Brain microvascular endothelial cell (primary cell): ENCODE measurements at regions not wholly inside any gene's neighbourhood (a gene's known extent, or its start where the extent isn't known, plus 50 kb on each side); places are given as distances from the start of the nearest gene placed in this dataset.

Source experiments
- DNase-seq: peaks from one replicate; pipeline ENCODE4 v3.0.0-alpha.2; 2020
- H3K27ac ChIP-seq: fragments of 250-450 bp; sonication (Bioruptor Pico); 2 replicates; pipeline ENCODE4 v1.5.1; 2020; ENCODE audit warnings: mild to moderate bottlenecking, moderate library complexity
- H3K27me3 ChIP-seq: fragments of 250-450 bp; sonication (Bioruptor Pico); replicated peaks from 2 replicates; pipeline ENCODE4 v1.5.1; 2020; ENCODE audit warnings: mild to moderate bottlenecking
- H3K36me3 ChIP-seq: fragments of 250-450 bp; sonication (Bioruptor Pico); replicated peaks from 2 replicates; pipeline ENCODE4 v1.5.1; 2020; ENCODE audit warnings: mild to moderate bottlenecking
- H3K4me3 ChIP-seq: 2 replicates; pipeline ENCODE4 v1.5.1; 2011; ENCODE audit warnings: low read depth, mild to moderate bottlenecking, control low read depth, low read length, moderate library complexity
- in situ Hi-C: cut with HindIII; loops from 2 replicates; pipeline ENCODE4 v1.10.0; 2017; ENCODE audit warnings: low sequenced_read_pairs, low pct_ligation_motif_present
- TF ChIP-seq, protein P1 (sequence below): IDR thresholded peaks from 2 replicates; pipeline ENCODE4 v1.5.1; 2011; ENCODE audit warnings: low read depth, mild to moderate bottlenecking, moderate library complexity, low read length, control low read depth, inconsistent platforms; ENCODE audit errors: missing control alignments

DNA sequence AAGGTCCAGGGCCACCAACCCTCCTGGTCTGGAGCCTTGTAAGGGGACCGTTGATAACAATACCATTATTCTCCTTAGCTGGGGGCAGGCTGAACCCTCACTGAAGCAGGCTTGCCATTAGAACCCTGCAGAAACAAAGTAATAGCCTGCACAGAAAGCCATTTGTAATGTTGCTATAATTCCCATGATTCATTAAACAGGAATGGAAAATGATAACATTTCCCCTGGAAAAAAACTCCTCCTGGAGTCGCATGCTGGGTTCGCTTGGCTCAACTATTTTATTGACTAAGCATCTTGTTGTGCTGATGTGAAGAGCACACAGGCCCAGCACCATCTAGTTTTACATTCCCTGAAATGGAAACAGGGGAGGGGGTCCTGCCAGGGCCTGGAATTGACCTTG is 155.6 kb upstream of the CSF3R start:
- no peak overlapping the region for H3K4me3 ChIP-seq
- DNase-seq: peak; percentile 16
- in situ Hi-C loops: no loop called here
- TF ChIP-seq, protein P1, sequence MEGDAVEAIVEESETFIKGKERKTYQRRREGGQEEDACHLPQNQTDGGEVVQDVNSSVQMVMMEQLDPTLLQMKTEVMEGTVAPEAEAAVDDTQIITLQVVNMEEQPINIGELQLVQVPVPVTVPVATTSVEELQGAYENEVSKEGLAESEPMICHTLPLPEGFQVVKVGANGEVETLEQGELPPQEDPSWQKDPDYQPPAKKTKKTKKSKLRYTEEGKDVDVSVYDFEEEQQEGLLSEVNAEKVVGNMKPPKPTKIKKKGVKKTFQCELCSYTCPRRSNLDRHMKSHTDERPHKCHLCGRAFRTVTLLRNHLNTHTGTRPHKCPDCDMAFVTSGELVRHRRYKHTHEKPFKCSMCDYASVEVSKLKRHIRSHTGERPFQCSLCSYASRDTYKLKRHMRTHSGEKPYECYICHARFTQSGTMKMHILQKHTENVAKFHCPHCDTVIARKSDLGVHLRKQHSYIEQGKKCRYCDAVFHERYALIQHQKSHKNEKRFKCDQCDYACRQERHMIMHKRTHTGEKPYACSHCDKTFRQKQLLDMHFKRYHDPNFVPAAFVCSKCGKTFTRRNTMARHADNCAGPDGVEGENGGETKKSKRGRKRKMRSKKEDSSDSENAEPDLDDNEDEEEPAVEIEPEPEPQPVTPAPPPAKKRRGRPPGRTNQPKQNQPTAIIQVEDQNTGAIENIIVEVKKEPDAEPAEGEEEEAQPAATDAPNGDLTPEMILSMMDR: no peak
- no peaks in the 10 kb centered on the region for H3K36me3 ChIP-seq
- no peak overlapping the region for H3K27ac ChIP-seq
- H3K27me3 ChIP-seq: no peaks in the 10 kb centered on the region

DNA sequence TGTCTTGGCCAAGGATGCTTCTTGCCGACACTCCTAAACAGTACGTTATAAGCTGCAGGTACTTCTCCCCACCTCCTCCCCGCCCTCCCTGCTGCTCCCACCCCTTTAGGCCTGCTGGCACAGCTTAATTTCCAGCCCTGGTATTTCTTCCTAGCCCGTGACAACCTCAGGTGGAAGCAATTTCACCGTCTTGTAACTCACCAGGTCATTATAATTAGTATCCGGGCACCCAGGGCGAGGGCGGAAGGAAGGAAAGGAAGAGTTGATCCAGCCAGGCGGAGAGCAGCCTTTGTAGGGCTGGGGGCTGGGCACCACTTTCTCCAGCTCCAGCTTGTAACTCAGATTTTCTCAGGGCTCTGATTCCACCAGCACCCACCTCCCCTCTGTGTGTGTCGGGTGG is 153.5 kb upstream of the CSF3R start:
- Histone ChIP-seq H3K27ac (no peak overlapping the region), H3K36me3 (no peaks in the 10 kb centered on the region), H3K27me3 (no peaks in the 10 kb centered on the region), H3K4me3 (no peak overlapping the region)
- in situ Hi-C loops: no loop called here
- TF ChIP-seq, protein P1: no peak
- no peak for DNase-seq

DNA sequence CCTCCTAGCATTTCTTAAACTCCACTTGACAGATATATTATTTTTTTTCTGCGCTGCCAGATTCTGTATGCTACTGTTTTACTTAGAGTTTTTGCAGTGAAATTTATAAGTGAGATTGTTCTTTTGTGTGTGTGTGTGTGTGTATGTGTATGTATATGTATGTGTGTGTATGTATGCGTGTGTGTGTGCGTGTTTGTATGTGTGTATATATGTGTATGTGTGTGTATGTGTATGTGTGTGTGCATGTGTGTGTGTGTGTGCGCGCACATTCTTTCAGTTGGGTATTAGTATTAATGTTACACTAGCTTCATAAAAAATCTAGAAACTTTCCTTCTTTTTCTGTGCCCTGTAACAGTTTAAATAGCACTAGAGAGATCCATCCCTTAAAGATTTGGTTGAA is 152.6 kb upstream of the CSF3R start:
- H3K27me3 ChIP-seq: no peaks in the 10 kb centered on the region

DNA sequence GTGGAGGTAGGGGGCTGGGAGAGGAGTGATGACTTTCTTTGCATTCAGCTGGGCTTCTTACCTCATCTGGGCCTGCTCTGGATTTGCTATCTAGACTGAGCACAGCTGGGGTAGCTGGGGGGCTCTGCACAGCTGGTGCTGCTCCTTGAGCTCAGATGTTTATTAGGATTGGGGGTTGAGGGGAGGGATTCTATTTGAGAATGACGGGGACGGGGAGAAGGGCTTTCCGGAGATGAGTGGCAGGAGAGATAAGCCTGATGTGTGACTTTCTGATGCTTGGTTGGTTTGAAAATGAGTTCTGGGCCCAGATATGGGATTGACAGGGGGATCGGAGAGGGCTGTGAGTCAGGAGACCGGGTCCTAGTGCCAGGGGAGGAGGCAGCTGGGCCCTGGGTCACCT is 146.1 kb upstream of the CSF3R start:
- Histone ChIP-seq H3K4me3 (no peak overlapping the region), H3K27me3 (no peaks in the 10 kb centered on the region), H3K36me3 (no peaks in the 10 kb centered on the region), H3K27ac (no peak overlapping the region)
- no peak for DNase-seq
- TF ChIP-seq, protein P1: no peak
- in situ Hi-C loops: no loop called here

More for the DNA sequence above, 152.6 kb upstream of the CSF3R start:
- H3K4me3 ChIP-seq: no peak overlapping the region
- DNase-seq: no peak
- in situ Hi-C loops: no loop called here
- H3K36me3 ChIP-seq: no peaks in the 10 kb centered on the region
- TF ChIP-seq, protein P1: no peak
- no peak overlapping the region for H3K27ac ChIP-seq

DNA sequence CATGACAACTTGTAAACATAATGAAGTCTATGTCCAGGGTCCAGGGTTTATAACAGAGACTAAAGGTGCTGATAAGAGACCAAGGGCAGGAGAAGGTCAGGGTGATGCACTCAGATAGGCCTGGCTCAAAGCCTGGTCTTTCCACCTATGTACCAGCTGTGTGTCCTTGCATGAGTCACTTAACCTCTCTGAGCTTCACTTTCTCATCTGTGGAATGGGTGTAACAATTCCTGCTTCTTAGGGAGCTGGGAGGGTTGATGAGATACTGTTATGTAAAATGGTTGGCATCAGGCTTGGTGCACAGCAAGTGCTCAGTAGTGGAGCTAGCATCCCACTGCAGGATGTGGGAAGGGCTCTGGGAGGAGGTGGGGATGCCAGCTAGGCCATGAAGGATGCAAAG is 143.7 kb upstream of the CSF3R start:
- no peak overlapping the region for H3K27ac ChIP-seq
- no peaks in the 10 kb centered on the region for H3K36me3 ChIP-seq
- no peaks in the 10 kb centered on the region for H3K27me3 ChIP-seq
- H3K4me3 ChIP-seq: no peak overlapping the region
- in situ Hi-C loops: no loop called here
- TF ChIP-seq, protein P1: no peak
- DNase-seq: no peak

DNA sequence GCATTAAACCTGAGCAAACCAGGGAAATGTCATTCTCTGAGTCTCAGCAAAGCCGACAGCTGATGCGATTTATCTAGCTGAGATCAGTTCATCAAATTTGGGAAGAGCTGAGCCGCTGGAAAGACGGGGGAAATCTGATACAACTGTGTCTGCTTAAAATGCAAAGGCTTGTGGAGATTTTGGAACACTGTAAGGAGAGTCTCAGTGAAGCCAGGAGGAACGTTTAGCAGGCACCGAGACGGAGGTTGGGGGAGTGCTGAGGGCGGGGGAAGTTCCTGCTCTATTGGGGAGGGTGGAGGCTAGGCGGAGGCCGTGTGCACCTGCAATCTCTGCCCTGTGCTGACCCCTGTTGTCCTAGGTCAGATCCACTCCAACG is 143.2 kb upstream of the CSF3R start:
- H3K36me3 ChIP-seq: no peaks in the 10 kb centered on the region
- no peak overlapping the region for H3K27ac ChIP-seq
- no peak overlapping the region for H3K4me3 ChIP-seq
- TF ChIP-seq, protein P1: no peak
- no peaks in the 10 kb centered on the region for H3K27me3 ChIP-seq
- no peak for DNase-seq
- in situ Hi-C loops: no loop called here
